Superior temporal gyrus (tissue), 1 donor: ENCODE measurements at regions not wholly inside any gene's neighbourhood (a gene's known extent, or its start where the extent isn't known, plus 50 kb on each side); places are given as distances from the start of the nearest gene placed in this dataset.

Experiments used
- DNase-seq: peaks from one replicate; pipeline ENCODE4 v3.0.0-alpha.2; 2016; ENCODE audit errors: extremely low spot score

- no peak for DNase-seq
These were observed 80.5 kb upstream of the CNR1 start for GRCh38 chr6:88246654-88247053.

GRCh38 chr6:88244721-88245120 lies 78.6 kb upstream of the CNR1 start:
- no peak for DNase-seq

GRCh38 chr6:88238901-88239300 lies 72.8 kb upstream of the CNR1 start:
- DNase-seq = no peak

- DNase-seq = no peak
These were observed 71.9 kb upstream of the CNR1 start for GRCh38 chr6:88238065-88238464.

- DNase-seq = no peak
These were observed 70.6 kb upstream of the CNR1 start for GRCh38 chr6:88236612-88237360.

DNA sequence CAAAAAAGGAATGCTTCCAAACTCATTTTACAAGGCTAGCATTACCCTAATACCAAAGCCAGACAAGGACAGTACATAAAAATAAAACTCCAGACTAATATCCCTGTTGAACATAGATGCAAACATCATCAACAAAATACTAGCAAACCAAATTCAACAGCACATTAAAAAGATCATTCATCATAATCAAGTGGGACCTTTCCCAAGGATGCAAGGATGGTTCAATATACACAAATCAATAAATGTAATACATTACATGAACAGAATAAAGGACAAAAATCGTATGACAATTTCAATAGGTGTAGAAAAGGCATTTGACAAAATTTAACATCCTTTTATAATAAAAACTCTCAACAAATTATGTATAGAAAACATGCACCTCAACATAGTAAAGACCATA lies 66.6 kb upstream of the CNR1 start:
- no peak for DNase-seq

- no peak for DNase-seq
These were observed 57.2 kb upstream of the CNR1 start for GRCh38 chr6:88223298-88223697.

DNA sequence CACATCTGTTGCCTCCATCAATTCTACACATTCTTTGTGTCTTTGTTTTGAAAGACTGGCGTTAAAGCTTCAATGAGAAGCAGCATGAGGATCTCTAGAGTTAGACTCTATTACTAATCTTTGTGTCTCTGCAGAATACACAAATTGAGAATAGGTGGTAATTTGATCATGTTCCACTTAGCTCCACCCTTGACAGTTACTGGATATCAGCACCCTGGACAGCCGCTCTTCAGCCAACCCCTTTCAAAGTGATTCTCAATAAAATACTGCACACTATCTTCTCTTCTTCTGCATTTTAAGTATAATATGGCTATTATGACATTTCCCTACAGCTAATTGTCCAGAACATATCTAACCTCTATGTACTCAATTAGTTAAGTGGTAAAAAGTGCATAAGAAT lies 54.3 kb upstream of the CNR1 start:
- DNase-seq = no peak

GRCh38 chr6:88216182-88216581 lies 50.0 kb upstream of the CNR1 start:
- DNase-seq = no peak
